HL-60/S4 (cell line): ENCODE measurements at regions not wholly inside any gene's neighbourhood (a gene's known extent, or its start where the extent isn't known, plus 50 kb on each side); places are given as distances from the start of the nearest gene placed in this dataset.

Source experiments
- in situ Hi-C: fragments of 300-500 bp; cut with MboI; formaldehyde crosslinking; loops from 2 replicates; pipeline ENCODE4 v1.14.3; 2022; ENCODE audit warnings: low sequenced_read_pairs

DNA sequence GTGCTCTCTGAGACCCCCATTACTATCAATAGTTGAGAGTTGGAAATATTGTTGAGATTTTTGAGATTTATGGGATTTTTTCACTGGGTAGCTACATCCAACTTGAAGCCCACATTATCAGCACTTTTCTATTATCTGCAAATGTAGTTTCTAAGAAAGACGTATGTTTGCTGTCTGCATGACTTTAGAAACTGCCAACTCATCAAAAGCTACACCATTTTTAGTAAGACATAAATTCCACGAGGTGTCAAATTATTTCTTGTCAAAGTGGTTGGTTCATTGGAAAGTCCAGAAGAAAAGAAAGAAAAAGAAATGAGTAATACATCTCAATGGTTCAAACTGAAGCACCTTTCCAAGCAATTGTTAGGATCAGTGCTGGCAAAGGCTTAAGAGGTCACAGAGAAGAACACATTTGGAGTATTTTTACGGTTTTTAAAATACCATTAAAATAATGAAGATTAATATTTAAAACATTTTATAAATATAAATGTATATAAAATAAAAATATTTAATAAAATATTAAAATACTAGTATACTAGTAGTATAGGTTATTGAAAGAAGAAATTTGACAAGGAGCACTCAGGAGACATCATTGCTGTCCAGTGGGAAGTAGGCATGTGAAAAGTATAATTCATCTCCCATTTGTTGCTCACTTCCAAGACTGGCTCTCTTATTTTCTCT, 463.5 kb downstream of the TAFA4 start:
- in situ Hi-C loops = no loop called here

GRCh38 chr3:68467465-68467864, 464.9 kb downstream of the TAFA4 start:
- in situ Hi-C loops = no loop called here

DNA sequence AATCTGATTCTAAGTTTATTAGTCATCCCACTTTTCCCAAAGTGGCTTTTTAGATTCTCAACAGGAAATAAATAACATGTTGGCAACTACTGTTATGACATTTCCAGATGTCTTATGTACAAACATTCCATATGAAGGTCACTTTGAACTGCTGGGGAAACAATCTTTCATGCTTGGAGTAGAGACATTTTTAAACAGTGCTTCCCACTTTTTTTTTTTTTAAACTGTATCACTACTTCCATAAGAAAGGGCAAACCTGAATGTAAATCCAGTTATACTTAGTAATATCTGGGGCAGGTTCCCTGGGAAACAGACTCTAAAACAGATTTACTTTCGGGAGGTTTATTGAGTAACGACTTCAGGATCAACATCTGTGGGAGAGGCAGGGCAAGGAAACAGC, 473.8 kb downstream of the TAFA4 start:
- in situ Hi-C loops = no loop called here

DNA sequence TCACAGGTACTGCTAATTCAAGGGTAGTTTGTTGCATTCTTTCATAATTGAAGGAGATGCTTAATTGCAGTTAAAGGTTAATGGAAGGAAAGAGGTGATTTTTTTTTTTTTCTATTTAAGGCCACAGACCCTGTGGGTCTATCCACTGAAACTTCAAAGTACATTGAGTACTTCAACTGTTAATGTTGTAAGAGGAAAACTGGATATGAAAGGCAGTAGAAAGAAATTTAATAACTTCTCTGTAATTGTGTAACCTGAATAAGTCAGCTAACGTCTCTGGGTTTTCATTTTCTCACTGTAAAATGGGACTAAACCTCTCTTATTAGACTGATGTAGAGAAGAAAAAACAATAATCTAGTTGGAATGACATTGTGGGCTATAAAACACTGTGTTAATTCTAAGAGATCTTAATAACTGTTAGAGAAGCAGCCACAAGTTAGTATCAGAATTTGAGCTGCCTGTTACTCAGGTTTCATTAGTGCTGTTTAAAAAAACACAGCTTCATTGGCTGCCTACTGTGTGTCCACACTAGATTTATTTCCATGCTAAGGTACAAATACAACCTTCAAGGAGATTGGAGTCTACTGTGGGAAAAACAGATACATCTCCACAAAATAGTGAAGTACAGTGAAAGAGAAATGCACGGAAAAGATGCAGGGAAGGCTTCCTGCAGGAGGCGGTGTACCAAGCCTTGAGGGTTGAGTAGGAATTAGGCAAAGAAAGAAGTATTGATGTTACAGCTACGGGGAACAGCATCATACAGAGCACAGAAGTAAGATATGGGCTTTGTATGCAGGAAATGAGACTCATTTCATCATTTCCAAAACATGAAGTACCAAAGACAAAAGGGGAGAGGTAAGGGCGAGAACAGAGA, 483.6 kb downstream of the TAFA4 start:
- in situ Hi-C loops = no loop called here

DNA sequence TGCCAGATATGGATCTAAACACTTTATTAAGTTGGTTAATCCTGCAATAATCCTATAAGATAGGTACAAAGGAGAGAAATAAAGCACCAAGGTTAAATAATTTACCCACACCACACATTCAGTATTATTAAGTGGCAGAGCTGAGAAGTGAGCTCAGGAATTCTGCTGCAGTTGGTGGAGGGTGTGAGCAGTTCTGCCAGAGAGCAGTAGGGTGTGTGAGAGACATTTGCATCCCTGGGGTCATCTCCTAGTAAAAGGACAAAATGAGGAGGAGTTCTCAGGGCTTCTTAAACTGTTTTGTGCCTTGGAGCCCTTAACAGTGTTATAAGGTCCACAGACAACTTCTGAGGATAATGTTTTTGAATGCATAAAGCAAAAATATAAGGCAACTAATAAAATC, 484.5 kb downstream of the TAFA4 start:
- in situ Hi-C loops = no loop called here

- in situ Hi-C loops = no loop called here
Measured at GRCh38 chr3:68441054-68441453, 491.3 kb downstream of the TAFA4 start.

GRCh38 chr3:68436619-68437401, 495.5 kb downstream of the TAFA4 start:
- in situ Hi-C loops = no loop called here

- in situ Hi-C loops = no loop called here
Measured at GRCh38 chr3:68428495-68428894, 503.9 kb downstream of the TAFA4 start.

GRCh38 chr3:68424796-68425460, 507.4 kb downstream of the TAFA4 start:
- in situ Hi-C loops = no loop called here

- in situ Hi-C loops = no loop called here
Measured at GRCh38 chr3:68408626-68409025, 523.7 kb downstream of the TAFA4 start.

DNA sequence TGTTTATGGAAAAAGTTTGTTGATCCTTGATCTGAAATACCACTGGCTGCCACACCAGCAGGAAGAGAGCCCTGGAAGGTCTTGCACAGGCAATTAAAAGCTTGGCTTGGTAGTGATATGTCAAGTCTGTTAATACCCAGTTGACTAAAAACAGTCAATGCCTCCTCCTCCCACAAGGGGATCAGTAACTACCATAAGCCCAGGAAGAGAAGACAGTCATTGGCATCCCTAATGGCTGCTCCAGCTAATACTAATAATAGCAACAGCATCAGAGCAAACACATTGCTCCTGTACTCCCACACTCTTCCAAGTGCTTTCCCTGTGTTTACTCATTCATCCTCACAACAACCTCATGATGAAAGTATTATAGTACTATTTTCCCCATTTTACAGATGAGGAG, 528.6 kb downstream of the TAFA4 start:
- in situ Hi-C loops = no loop called here

- in situ Hi-C loops = no loop called here
Measured at GRCh38 chr3:68402235-68402918, 530.0 kb downstream of the TAFA4 start.

DNA sequence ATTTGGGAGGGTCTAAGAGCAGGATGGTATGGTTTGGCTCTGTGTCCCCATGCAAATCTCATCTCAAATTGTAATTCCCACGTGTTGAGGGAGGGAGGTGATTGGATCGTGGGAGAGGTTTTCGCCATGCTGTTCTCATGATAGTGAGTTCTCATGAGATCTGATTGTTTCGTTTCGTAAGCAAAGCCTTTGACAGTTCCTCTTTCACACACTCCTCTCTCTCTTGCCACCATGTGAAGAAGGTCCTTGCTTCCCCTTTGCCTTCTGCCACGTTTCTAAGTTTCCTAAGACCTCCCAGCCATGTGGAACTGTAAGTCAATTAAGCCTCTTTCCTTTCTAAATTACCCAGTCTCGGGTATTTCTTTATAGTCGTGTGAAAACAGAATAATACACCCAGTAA, 553.7 kb downstream of the TAFA4 start:
- in situ Hi-C loops = no loop called here

DNA sequence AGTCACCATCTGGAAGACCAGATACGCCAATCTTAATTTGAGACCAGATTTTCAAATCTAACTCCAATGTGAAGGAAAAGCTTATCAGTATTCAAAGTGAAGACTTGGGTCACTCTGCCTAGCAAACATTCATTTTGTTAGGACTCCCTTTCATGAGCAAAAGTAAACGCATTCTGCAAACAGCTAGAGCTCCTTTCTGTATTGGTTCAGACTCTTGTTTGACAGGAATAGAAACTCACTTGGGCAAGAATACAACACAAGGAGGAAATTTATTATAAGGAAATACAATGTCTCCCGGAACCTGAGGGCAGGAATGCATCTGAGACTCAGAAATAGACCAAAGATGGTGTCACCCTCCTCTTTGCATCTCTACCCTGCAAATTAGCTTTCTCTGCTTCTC, 558.6 kb downstream of the TAFA4 start:
- in situ Hi-C loops = no loop called here

- in situ Hi-C loops = no loop called here
Measured at GRCh38 chr3:68363796-68364195, 568.6 kb downstream of the TAFA4 start.

GRCh38 chr3:68360492-68360891, 571.9 kb downstream of the TAFA4 start:
- in situ Hi-C loops = no loop called here

DNA sequence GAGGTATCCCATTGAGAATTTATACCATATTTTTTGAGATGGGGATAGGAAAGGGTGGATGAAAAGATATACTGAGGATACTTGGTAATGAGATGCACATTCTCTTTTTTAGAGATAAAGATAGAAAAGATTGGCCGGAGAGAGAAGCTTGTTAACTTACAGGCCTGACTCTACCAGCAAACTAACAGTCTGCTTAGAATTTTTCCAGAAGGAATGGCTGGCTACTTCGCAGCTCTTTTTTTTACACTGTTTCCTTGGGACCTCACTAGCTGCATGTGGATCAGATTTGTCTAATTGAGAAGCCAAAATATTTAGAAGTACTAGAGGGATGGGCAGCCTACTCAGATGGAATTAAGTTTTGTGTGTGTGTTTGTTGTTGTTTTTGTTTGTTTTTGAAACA, 586.6 kb downstream of the TAFA4 start:
- in situ Hi-C loops = no loop called here

- in situ Hi-C loops = no loop called here
Measured at GRCh38 chr3:68342426-68342825, 589.9 kb downstream of the TAFA4 start.

DNA sequence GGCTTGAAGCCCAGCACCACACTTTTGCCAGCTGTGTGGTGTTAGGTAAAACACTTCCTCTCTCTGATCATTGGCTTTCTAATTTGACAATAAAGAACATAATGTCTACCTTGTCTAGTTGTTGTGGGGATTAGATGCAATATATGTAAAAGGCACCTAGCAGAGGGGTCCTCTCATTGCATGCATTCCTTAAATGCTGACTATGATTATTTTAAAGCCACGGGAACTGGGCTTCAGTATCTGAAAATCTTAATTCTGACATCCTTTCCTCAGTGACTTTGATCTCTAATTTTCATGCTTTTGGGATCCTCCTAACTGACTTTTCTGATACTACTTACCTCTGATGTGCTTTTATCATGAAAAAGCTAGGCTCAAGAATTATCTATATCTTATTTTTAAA, 596.3 kb downstream of the TAFA4 start:
- in situ Hi-C loops = no loop called here

- in situ Hi-C loops = no loop called here
Measured at GRCh38 chr3:68334367-68334986, 597.9 kb downstream of the TAFA4 start.
